ENCODE measurements at regions not wholly inside any gene's neighbourhood (a gene's known extent, or its start where the extent isn't known, plus 50 kb on each side); places are given as distances from the start of the nearest gene placed in this dataset.

DNA sequence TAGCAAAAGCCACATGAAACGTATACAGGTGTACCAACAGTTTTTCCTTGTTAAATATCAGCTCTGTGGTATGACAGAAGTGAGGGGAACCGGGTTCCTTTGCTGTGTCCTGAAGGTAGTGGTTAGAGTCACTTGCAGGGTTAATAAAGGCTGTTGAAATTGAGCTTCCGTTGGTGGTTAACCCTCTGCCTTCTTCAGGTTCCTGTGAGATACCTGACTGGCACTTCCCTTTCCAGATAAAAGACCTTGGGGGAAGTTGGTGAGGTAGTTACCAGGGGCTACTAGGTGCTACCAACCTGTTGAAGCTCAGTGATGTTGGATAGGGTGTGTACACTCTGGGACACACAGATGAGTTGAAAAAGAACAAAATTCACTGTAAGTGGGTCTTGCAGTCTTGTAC lies 384.1 kb downstream of the GATA3 start:
- no peak for DNase-seq

DNA sequence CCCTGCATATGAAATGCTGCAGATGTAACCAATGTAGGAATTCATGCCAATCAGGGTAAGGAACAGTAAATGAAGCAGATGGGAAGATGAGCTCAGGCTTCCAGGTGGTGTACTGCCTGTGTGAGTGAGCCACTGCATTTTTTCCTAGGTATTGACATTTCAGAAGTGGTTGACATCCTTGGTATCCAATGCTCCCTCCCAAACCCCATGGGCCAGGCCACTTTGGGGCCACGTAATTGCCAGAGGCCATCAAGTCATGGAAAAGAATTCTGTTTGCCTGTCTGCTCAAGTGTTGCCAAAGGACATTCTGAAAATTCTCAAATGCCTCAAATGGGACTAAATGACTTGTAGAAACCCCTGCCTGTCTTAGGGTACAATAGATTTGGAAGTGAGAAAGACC lies 384.6 kb downstream of the GATA3 start:
- DNase-seq = peak; percentile 2

DNA sequence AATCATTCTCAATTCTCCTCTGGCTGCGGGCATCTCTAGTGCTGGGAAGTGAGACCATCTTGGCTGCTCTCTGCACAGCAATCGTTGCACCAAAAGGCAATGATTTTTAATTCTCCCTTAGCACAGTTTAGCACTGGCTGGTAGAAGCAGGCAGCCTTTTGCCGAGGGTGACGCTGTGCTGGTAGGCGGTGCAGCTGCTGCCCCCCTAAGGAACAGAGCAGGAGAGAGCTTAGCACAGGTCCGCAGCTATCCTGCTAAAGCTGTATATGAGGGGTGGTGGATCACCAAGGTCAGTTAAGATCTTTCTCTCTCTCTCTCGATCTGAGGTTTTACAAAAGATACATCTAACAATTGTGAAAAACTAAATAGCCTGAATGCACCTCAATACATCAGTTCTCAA lies 390.1 kb downstream of the GATA3 start:
- no peak for DNase-seq

DNA sequence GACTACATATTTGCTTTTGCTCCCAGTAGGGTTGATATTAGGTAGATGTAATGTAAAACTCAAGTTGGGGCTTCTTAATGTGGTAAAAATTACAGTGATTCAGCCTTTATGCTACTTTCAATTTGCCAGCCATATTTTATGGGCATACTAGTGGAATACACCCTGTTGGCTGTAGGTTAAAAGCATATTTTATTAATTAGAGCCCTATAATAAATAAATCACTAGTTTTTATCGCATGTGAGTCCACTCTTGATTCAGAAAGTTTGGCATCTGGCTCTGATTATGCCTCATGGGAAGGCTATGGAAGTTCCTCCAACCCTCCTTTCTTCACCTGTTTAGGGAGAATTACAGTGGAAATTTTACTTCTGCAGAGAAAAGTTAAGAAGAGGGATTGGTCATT lies 390.9 kb downstream of the GATA3 start:
- no peak for DNase-seq

DNA sequence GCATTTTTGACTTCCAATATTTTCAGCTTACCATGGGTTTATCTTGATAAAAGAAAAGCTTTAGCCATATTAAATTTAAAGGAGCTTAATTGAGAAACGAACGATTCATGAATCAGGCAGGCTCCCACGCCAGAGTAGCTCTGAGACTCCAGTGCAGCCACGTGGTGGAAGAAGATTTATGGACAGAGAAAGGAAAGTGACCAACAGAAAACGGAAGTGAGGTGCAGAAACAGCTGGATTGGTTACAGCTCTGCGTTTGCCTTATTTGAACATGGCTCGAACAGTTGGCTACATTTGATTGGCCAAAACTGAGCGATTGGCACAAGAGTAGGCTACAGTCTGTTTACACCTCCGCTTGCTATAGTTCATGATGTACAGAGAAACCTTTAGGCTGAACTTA lies 395.4 kb downstream of the GATA3 start:
- no peak for DNase-seq

DNA sequence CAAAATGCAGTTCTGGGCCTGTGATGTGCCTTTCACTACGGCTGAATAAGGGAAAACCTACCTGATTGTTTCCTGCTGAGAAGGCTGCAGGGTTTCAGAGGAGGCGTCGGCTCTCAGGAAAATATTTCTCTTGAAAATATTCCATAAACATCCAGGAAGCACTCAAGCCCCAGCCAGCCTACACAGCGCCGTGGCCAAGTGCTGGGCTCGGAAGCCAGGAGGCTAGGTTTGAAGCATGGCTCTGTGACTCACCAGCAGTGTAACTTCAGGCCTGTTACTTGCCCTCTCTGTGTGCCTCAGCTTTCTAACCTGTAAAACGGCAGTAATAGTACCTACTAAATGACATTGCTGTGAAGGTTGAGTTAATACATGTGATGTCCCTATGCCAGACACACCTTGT lies 399.1 kb downstream of the GATA3 start:
- DNase-seq = no peak

DNA sequence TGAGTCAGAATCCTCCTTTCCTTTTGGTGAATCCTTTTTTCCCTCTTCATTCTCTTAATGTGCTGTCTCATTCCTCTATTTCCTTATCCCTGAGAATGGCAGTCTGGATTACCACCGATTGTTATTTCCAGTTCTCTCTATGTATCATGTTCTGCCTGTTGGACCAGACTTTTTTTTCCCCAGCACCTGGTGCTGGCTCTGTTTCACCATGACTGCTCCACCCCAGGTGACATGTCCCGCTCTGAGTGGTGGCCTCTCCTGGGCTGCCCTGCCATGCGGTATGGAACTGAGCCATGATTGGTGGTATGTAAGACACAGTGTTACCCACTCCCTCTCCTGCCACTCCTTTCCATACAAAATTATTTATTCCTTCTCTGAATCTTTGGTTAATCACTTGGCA lies 399.9 kb downstream of the GATA3 start:
- no peak for DNase-seq

DNA sequence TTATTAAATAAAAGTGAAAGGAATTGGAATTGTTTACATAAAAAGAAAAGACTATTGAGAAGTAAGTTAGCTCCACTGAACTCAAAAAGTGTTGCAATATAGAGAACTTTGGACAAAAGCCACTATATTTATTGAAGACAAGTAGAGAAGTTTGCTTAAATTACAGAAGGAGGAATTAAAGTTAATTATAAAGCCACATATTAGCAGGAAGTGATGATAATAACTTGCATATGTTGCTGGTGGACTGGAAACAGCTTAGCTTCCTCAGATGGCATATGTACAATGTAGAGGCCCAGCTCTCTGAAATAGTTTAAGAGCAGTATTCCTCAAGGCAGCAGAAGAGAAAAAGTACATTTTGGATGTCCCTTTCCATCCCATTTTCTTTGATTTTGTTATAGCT lies 400.7 kb downstream of the GATA3 start:
- DNase-seq = no peak

DNA sequence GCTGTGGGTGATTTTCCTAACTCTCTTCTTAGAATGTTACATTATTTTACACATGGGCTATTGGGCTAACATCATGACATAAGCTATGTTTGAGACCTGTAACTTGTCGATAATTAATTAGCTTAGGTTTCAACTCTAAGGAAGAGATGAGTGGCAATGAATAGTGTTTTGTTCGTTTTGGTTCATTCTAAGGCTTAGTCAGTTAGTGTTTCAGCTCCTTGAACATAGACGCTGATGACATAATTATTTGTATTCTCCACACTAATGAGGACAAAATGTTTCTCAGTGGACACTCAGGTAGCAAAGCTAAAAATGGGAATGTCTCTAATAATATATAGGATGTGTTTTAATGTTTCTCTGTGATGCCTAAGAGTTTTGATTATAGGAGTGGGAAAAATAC lies 401.9 kb downstream of the GATA3 start:
- no peak for DNase-seq

DNA sequence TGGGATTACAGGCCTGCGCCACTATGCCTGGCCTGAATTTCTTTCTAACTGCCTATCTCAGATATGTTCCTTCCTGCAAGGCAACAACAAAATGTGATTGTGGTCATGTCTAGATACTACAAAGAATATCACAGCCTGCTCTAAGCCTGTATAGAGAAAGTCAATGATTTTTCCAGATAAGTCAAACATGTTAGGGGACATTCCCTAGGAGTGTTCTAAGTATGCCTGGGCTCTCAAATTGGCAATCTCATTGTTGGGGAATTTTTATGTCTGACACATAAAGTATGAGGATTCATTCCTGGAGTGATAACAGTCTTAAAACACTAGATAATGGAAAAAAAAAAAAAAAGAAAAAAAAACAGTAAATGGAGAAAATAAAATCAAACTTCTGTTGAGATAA lies 406.1 kb downstream of the GATA3 start:
- no peak for DNase-seq

DNA sequence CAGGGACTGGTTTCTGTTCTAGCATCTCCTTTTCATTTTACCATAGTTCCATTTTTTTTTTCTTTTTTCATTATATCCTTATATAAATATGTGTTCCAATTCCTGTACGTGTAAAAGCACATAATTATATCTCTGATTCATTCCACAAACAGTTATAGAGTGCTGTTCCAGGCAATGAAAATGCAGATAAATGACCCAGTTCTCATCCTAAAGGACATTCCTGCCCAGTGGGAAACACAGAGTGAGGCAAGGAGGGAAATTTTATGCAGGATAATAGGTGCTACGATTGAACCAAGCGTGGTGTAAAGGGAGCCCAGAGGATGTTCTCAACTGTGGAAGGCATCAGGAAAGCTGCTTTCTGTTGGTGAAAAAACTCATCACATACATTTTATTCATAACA lies 408.1 kb downstream of the GATA3 start:
- DNase-seq = no peak

DNA sequence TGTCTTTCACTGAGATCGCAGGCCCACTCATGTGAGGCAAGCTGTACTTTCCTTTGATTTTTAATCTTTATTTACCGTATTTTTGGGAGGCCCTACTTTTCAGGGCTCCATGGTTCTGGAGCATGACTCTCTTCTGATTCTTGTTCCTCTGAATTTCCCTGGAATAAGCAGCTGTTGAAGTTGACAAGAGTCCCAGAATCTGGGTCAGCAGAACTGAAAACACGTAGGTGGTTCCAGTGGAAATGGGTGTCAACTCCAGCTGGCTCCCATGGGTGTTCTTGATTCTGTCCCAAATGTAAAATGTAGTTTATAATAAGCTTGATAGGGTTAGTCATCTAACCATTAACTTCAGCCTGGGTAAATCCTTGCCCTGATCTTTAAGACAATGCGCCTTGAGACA lies 409.4 kb downstream of the GATA3 start:
- no peak for DNase-seq

DNA sequence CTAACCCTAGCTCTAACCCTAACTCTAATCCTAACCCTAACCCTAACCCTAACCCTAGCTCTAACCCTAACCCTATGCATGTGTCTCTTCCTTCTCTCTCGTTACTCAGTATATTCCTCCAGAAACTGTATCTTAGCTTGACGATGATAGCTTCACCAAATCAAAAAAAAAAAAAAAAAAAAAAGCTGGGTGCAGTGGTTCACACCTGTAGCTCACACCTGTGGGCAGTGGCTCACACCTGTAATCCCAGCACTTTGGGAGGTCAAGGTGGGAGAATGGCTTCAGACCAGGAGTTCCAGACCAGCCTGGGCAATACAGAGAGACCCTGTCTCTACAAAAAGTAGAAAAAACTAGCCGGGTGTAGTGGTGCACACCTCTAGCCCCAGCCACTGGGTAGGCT lies 414.0 kb downstream of the GATA3 start:
- DNase-seq = no peak

DNA sequence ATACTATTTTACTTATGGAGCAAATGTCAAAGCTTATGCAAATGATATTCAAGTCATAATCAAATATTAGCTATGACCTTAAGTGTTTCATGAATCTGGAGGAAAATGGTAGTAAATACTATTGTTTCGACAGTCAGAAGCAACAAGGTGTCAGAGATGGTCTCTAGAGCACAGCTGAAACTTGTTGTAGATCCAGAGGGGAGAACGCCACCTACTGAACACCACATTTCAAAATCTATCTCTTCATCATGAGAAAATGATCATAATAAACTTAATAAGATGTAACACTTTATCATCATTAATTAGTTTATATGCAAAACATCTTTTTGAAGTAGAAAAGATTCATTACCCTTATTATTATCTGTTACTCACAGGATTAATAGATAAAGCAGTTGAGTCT lies 418.7 kb downstream of the GATA3 start:
- DNase-seq = no peak

DNA sequence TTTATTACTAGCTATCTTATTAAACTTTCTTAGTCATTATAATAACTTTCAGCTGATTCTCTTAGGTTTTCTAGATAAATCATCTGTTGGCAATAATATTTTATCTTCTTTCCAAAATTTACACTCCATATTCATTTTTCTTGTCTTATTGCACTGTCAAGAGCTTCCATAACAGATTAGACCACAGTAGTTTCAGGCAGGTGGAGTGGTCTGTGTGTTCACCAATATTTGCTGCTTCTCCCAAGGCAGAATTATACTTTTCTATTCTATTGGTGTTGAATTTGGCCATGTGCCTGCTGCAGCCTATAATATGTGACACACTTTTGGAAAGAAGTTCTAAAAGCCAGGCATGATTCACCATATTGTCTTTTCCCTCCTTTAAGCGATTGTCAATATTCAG lies 422.8 kb downstream of the GATA3 start:
- DNase-seq = no peak

DNA sequence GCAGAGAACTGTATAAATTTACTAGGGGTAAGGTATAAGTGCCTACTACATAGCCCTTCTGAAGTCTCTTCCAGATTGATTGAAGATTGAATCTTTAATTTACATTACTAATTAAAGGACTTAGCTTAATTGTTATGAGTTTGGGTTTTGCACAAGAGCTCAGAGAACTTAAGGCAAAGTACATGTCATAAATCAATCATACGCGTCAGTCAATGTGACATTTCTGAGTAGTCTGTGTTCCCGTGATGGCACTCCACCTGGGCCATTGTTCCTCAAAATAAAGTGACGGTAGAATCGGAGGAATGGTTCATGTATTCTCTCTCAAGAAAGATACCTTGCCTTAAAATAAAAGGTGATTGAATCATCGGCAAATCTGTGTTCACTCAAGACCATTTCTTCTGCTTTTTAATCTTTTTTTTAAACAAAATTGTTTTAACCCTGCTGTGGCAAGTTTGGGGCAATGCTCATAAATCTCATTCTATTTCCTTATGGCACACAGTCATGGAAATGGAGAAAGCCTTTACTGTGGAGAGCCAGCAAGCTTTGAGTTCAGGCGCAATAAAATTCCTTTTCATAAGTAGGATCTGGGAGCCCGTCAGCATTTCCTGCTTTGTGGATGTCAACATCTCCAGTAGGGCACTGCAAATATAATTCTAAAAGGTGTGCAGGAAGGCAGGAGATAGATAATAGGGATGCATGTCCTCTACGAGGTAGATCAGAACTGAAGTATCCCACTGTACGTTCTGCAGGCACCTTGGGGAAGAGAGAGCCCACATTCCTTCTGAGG lies 427.4 kb downstream of the GATA3 start:
- DNase-seq = peak; percentile 7

DNA sequence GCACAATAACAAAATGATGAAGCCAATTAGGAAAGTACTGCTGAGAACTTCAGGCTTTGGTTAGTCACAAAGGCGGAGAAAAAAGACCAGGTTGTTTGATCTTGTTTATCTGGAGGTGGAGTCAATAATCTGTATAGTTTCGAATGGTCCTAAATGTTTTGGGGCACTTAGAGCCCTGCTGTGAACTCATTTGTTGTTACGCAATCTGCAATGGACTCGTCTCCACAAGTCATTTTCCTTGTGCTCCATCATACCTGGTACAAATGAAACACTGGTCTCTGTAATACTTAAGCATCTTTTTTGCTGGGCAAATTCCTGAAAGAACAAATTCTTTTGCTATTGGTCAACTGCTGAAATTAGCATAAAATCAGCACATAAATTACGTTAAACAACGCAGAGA lies 430.5 kb downstream of the GATA3 start:
- no peak for DNase-seq

DNA sequence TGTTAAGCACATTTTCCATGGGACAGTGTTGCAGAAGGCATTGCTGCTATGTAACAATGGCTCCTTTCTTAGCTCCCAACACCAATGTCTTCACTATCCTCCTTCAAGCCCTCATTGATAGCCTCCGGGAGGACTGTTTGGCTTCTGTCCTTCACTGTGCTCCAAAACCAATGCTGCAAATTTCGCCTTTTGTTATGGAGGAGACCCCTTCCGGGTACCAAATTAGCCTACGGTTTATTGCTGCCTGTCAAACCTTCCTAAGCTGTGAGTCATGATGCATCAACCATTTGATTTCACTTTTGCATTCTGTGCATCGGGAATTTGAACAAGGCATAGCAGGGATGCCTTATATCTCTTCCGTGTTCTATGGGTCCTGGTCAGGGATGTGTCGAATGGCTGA lies 432.9 kb downstream of the GATA3 start:
- DNase-seq = no peak

DNA sequence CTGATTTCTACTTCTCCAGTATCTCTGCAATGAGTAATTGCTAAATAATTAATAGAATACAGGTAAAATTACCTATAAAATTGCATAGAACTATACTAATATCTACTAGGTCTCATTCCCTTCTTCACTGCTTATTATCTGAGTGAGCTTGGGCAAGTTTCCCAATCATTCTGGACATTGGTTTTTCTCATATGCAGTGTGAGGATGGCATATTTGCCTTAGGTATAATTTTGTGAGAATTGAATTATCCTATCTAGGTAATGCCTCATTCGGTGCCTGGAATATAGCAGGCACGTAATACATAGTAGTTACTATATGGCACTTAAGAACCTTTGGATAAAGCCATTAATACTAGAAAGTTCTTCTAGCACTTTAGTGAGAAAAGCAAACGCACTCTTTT lies 434.7 kb downstream of the GATA3 start:
- DNase-seq = no peak

DNA sequence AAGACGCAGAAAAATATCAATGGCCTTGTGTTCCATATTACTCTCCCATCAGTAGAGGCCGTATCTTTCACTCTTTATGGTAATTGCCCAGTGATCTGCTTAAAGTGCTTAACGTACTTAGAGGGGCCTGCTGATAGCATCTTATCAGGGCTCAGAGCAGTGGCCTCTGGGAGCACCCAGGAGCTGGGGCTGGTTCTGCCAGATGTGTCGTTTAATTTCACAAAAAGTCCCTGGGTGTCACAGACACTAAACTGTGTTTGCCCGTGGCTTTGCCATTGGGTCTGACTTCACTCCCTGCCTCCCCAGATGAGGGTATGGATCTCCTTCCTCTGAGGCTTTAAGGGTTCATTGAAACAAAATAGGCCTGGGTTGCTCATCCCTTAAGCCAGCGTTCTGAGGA lies 435.3 kb downstream of the GATA3 start:
- DNase-seq = no peak

DNA sequence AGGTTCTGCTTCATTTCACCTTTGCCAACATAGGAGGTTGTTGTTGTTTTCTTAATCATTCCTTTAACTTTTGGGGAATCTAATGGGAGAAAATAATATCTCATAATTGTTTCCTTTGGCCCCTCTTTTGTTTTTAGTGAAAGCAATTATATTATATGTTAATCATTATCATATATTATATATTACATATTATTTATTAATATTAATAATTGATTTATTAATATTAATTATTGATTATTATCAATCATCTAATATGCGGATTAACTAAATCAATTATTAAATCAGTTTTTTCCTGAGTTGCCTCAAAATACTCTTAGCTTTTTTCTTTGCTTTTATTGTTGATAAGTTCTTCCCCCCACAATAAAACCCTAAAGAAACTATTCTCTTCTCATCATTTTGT lies 443.8 kb downstream of the GATA3 start:
- no peak for DNase-seq

DNA sequence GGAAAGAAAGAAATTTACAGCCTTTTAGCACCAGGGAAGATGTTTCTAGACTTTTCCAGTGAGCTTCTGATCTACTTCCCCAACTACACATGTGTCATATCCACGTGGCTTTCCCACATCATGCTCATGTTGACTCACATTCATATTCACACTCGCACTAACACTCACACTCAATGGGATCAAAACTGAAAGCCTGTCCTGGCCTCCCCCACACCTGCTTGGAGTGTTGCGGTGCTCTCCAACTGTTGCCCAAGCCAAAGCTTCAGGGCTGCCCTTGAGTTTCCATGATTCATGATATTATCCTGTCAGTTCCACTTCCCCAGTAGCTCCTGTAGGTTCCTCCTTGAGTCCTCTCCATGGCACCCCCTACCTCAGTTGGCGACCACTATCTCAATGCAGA lies 444.4 kb downstream of the GATA3 start:
- no peak for DNase-seq

DNA sequence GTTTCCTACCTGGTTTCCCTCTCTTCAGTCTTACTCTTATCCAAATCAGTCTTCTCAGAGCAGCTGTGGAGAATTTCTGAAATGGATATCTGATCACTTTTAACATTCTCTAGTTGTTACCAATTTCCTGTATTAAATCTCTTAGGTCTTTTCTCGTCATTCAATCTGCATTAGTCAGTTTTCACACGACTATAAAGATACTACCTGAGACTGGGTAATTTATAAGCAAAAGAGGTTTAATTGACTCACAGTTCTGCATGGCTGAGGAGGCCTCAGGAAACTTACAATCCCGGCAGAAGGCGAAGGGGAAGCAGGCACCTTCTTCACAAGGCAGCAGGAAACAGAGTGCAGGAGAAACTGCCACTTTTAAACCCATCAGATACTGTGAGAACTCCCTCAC lies 444.8 kb downstream of the GATA3 start:
- no peak for DNase-seq

DNA sequence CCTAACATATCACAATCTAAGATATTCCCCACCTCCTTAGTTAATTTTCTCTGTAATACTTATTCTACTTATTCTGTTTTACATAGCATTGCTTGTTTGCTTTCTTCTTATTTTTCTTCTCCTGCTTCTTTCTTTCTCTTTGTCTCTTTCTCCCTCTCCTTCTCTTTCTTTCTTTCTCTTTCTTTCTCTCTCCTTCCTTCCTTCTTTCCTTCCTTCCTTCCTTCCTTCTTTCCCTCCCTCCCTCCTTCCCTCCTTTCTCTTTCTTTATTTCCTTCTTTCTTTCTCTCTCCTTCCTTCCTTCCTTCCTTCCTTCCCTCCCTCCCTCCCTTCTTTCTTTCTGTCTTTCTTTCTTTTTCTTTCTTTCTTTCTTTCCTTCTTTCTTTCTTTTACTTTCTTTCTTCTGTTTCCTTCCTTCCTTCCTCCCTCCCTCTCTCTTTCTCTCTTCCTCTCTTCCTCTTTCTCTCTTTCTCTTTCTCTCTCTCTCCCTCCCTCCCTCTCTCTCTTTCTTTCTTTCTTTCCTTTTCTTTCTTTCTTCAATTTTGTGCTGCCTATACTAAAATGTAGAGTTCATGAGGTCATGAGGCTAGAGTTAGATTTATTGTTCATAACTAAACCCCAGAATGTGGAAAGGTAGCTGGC lies 445.4 kb downstream of the GATA3 start:
- no peak for DNase-seq

DNA sequence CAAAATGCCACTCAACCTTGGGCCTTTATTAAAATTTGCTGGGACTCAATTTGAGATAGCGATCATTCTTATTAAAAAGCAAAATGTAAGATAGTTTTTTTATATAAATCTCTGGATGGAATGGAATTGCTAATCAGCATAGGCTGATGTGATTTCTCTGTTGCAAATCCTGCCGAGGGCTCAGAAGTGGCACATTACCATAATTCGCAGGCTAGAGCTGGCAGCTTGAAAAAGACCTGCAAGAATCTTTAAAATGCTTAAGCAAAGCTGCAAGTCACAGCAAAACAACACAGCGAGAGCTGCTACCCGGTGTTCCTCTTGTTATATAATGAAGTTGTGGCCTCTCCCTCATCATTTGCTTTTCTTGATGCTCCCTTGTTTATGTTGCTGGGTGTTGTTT lies 448.1 kb downstream of the GATA3 start:
- no peak for DNase-seq
